Vagina (tissue), 2 donors: ENCODE measurements at regions not wholly inside any gene's neighbourhood (a gene's known extent, or its start where the extent isn't known, plus 50 kb on each side); places are given as distances from the start of the nearest gene placed in this dataset.

ENCODE experiments used
- DNase-seq, 2 donors: peaks; one replicate each; pipeline ENCODE4 v3.0.0-alpha.2; 2017; ENCODE audit errors: extremely low spot score in 2 of 2
- H3K27ac ChIP-seq: fragments of 200-600 bp; sonication (generic); one replicate; pipeline ENCODE4 v1.5.1; 2019
- H3K27me3 ChIP-seq: fragments of 200-600 bp; sonication (generic); one replicate; pipeline ENCODE4 v1.5.1; 2019
- H3K36me3 ChIP-seq, 2 donors: fragments of 200-600 bp; sonication (generic); one replicate each; pipeline ENCODE4 v1.5.1; 2017 to 2019
- H3K4me1 ChIP-seq: fragments of 200-600 bp; sonication (generic); one replicate; pipeline ENCODE4 v1.5.1; 2019
- H3K4me3 ChIP-seq, 2 donors: fragments of 200-600 bp; sonication (generic); 1 replicate in 1 of 2; 2 replicates in 1 of 2; pipeline ENCODE4 v1.5.1; 2016 to 2019
- H3K9me3 ChIP-seq: fragments of 200-600 bp; sonication (generic); one replicate; pipeline ENCODE4 v1.5.1; 2019
- CTCF ChIP-seq, 3 experiments: fragments of 450-650 bp in 2 of 3; fragments of 200-600 bp in 1 of 3; sonication (generic) in 1 of 3; IDR thresholded peaks; one replicate each; pipeline ENCODE4 v1.5.1; 2017 to 2019; ENCODE audit warnings: antibody characterized with exemption in 3 of 3, mild to moderate bottlenecking in 2 of 3, moderate library complexity in 2 of 3
- POLR2A ChIP-seq, 2 donors: fragments of 450-650 bp; IDR thresholded peaks; one replicate each; pipeline ENCODE4 v1.6.1; 2017; ENCODE audit warnings: antibody characterized with exemption in 2 of 2, mild to moderate bottlenecking in 2 of 2, moderate library complexity in 2 of 2
- POLR2AphosphoS5 ChIP-seq, 2 donors: sonication (generic); formaldehyde crosslinking; IDR thresholded peaks; one replicate each; pipeline ENCODE4 v1.9.0; 2017; ENCODE audit warnings: antibody characterized with exemption in 2 of 2, mild to moderate bottlenecking in 2 of 2, low read depth in 1 of 2; ENCODE audit not compliant: insufficient read depth in 1 of 2
- intact Hi-C: fragments of 100-400 bp; cut with DNase I; formaldehyde crosslinking; loops from one replicate; pipeline ENCODE4 v1.15.1; 2023

DNA sequence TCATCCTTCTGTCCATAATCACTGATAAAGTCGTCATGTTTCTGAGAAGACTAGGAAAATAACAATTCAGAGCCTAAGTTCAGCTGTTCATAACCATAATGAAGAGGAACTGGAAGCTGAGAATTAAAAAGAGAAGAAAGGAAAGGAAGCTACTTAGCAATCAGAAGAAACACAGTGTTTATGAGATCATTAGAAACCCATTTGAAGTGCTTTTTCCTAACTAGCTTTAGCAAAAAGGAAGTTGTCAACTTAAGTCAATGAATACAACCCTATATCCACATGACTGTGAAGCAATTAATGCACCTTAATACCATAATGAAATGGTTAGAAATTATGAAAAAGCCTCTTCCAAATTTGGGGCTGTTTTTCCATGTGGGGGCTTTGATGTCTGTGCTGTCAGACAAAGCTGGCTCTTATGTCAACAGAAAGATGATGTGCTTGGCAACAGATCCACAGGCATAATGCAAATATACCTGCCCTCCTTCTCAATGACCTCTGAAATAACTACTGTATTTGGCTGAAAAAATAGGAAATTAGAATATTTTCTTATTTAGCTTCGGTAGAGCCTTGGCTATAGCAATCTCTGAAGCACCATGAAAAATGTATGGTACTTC lies 463.5 kb downstream of the RASEF start:
- H3K9me3 ChIP-seq = no peaks in the 10 kb centered on the region
- no peak for TF ChIP-seq CTCF (IDR thresholded peaks at IDR 0.05)
- no peak for DNase-seq
- H3K4me1 ChIP-seq = peaks cover 16% of the 10 kb centered on the region
- H3K4me3 ChIP-seq = no peak overlapping the region
- intact Hi-C loops = no loop called here
- H3K27ac ChIP-seq = no peak overlapping the region
- no peaks in the 10 kb centered on the region for H3K27me3 ChIP-seq
- H3K36me3 ChIP-seq = no peaks in the 10 kb centered on the region

DNA sequence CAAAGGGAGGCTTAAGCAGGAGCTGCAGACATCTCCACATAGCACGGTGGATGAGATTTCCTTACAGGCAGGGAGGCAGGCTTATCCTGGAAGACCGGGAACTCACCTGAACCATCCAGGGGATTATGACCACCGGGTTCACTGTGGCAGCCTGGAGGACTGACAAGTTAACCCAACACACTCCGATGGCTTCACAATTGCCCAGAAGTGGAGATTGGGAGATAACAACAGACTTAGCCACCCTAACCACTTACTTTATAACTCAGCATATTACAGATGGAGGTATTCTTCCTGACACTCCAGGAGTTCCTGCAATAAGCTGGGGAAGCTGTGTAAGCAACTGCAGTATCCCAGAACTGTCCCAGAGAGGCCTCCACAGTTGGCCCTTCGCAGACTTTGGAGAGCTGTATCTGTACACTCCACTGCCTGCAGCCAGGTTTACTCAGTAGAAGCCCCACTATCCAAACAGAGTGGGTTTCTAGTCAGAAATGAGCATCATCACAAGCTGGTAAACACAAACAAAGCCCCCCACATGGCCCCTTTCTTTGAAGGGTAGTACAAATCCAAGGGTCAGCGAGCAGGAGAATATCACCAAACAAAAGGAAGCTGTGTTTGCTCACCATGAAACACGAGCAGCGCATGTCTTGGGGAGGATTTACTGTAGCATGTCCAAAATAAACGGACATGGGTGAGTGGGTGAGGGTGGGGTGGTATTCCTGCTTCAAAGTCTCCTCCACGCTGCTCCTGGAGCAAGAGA lies 462.2 kb downstream of the RASEF start:
- Histone ChIP-seq H3K36me3 (no peaks in the 10 kb centered on the region), H3K27me3 (no peaks in the 10 kb centered on the region), H3K27ac (no peak overlapping the region), H3K9me3 (no peaks in the 10 kb centered on the region), H3K4me3 (no peak overlapping the region), H3K4me1 (peaks cover 16% of the 10 kb centered on the region)
- intact Hi-C loops = loop anchor here (10.0 kb wide), 1 partner anchor 1076 kb away; no protein-coding TSS in a partner anchor
- TF ChIP-seq CTCF (IDR thresholded peaks at IDR 0.05) (no peak), POLR2A (IDR thresholded peaks at IDR 0.05) (no peak), POLR2AphosphoS5 (IDR thresholded peaks at IDR 0.05; ENCODE audit: insufficient read depth in 1 of 2, low read depth in 1 of 2) (no peak)
- DNase-seq = no peak

GRCh38 chr9:82601293-82601771 lies 461.6 kb downstream of the RASEF start:
- Histone ChIP-seq H3K4me3 (no peak overlapping the region), H3K36me3 (no peaks in the 10 kb centered on the region), H3K27me3 (no peaks in the 10 kb centered on the region), H3K9me3 (no peaks in the 10 kb centered on the region), H3K4me1 (peaks cover 16% of the 10 kb centered on the region), H3K27ac (no peak overlapping the region)
- TF ChIP-seq CTCF (IDR thresholded peaks at IDR 0.05) = no peak
- no peak for TF ChIP-seq POLR2A (IDR thresholded peaks at IDR 0.05)
- TF ChIP-seq POLR2AphosphoS5 (IDR thresholded peaks at IDR 0.05; ENCODE audit: insufficient read depth in 1 of 2, low read depth in 1 of 2) = no peak
- no peak for DNase-seq
- intact Hi-C loops = loop anchor here (10.0 kb wide), 1 partner anchor 1077 kb away; no protein-coding TSS in a partner anchor

GRCh38 chr9:82604947-82605656 lies 457.8 kb downstream of the RASEF start:
- H3K4me1 ChIP-seq = peaks cover 16% of the 10 kb centered on the region
- no peak overlapping the region for H3K4me3 ChIP-seq
- no peak overlapping the region for H3K27ac ChIP-seq
- no peaks in the 10 kb centered on the region for H3K27me3 ChIP-seq
- TF ChIP-seq POLR2A (IDR thresholded peaks at IDR 0.05) = no peak
- TF ChIP-seq CTCF (IDR thresholded peaks at IDR 0.05) = no peak
- no peak for TF ChIP-seq POLR2AphosphoS5 (IDR thresholded peaks at IDR 0.05; ENCODE audit: insufficient read depth in 1 of 2, low read depth in 1 of 2)
- H3K36me3 ChIP-seq = no peaks in the 10 kb centered on the region
- H3K9me3 ChIP-seq = no peaks in the 10 kb centered on the region
- intact Hi-C loops = loop anchor here (10.0 kb wide), 1 partner anchor 1080 kb away; no protein-coding TSS in a partner anchor
- no peak for DNase-seq
